IMR-90 (cell line): ENCODE measurements at regions not wholly inside any gene's neighbourhood (a gene's known extent, or its start where the extent isn't known, plus 50 kb on each side); places are given as distances from the start of the nearest gene placed in this dataset.

Source experiments
- CTCF ChIP-seq: conservative IDR thresholded peaks from 2 replicates; pipeline ENCODE4 v1.5.1; 2012; ENCODE audit warnings: mild to moderate bottlenecking, low read depth, low read length, improper control_type of control experiment
- MAZ ChIP-seq: IDR thresholded peaks from 2 replicates; pipeline ENCODE4 v1.6.1; 2012; ENCODE audit warnings: low read depth, mild to moderate bottlenecking, low read length, improper control_type of control experiment, moderate library complexity, borderline replicate concordance
- POLR2A ChIP-seq: IDR thresholded peaks from 2 replicates; pipeline ENCODE4 v1.6.1; 2012; ENCODE audit warnings: mild to moderate bottlenecking, low read depth, low read length
- RAD21 ChIP-seq: IDR thresholded peaks from 2 replicates; pipeline ENCODE4 v1.6.1; 2012; ENCODE audit warnings: low read length, improper control_type of control experiment
- RFX5 ChIP-seq: IDR thresholded peaks from 2 replicates; pipeline ENCODE4 v1.8.0; 2012; ENCODE audit warnings: low read depth, mild to moderate bottlenecking, low read length, moderate library complexity
- SMC3 ChIP-seq: fragments of 150-350 bp; IDR thresholded peaks from 2 replicates; pipeline ENCODE4 v1.6.1; 2016; ENCODE audit warnings: low read depth, mild to moderate bottlenecking, antibody characterized with exemption, low read length, moderate library complexity

GRCh38 chr1:162974810-162975209 is 94.4 kb upstream of the RGS4 start:
- TF ChIP-seq POLR2A = no peak
- TF ChIP-seq CTCF = no peak
- TF ChIP-seq RAD21 = no peak
- TF ChIP-seq RFX5 = no peak
- no peak for TF ChIP-seq SMC3
- no peak for TF ChIP-seq MAZ
